Large intestine (tissue), 3 donors: ENCODE measurements at regions not wholly inside any gene's neighbourhood (a gene's known extent, or its start where the extent isn't known, plus 50 kb on each side); places are given as distances from the start of the nearest gene placed in this dataset.
A peak's percentile ranks its signal among the peaks of the same experiment; 100 is the strongest.
"Not testable (repeated sequence)": the region's sequence is repeated elsewhere in the genome, so short reads cannot be mapped to it uniquely, and the experiment has no call there.

Experiments
- DNase-seq, 2 donors: peaks; one replicate each; pipeline versions ENCODE4 v3.0.0 to v3.0.0-alpha.2; 2013
- H3K27ac ChIP-seq: one replicate; pipeline ENCODE4 v1.5.1; 2013; ENCODE audit warnings: low read length
- H3K27me3 ChIP-seq: 2 replicates; pipeline ENCODE4 v1.6.1; 2013; ENCODE audit warnings: low read length; ENCODE audit not compliant: control insufficient read depth, insufficient read depth
- H3K36me3 ChIP-seq: 2 replicates; pipeline ENCODE4 v1.6.1; 2013; ENCODE audit warnings: low read length; ENCODE audit not compliant: control insufficient read depth, insufficient read depth
- H3K4me1 ChIP-seq: one replicate; pipeline ENCODE4 v1.6.1; 2013; ENCODE audit warnings: low read length; ENCODE audit not compliant: control insufficient read depth, insufficient read depth
- H3K4me3 ChIP-seq: one replicate; pipeline ENCODE4 v1.5.1; 2013; ENCODE audit warnings: low read length
- H3K9me3 ChIP-seq: one replicate; pipeline ENCODE4 v1.6.1; 2013; ENCODE audit warnings: mild to moderate bottlenecking, low read depth, low read length, moderate library complexity; ENCODE audit not compliant: control insufficient read depth
- WGBS: methylation state at CpG from one replicate; pipeline ENCODE4 v1.1.5; 2013; ENCODE audit warnings: low lambda C conversion rate; ENCODE audit not compliant: insufficient coverage; 5-methylcytosine and 5-hydroxymethylcytosine counted together

- no CpG with 5 or more reads among the region's 7 CpGs for WGBS
Observed at GRCh38 chr2:205865905-205866441, 183.7 kb downstream of the NRP2 start.

GRCh38 chr2:205865056-205865455 is 182.8 kb downstream of the NRP2 start:
- Histone ChIP-seq H3K4me3 (no peak overlapping the region), H3K27ac (no peak overlapping the region), H3K9me3 (no peaks in the 10 kb centered on the region), H3K4me1 (no peaks in the 10 kb centered on the region), H3K36me3 (no peaks in the 10 kb centered on the region), H3K27me3 (no peaks in the 10 kb centered on the region)
- no CpG with 5 or more reads among the region's 3 CpGs for WGBS
- DNase-seq = no peak

More at GRCh38 chr2:205865905-205866441, 183.7 kb downstream of the NRP2 start:
- Histone ChIP-seq H3K4me1 (no peaks in the 10 kb centered on the region), H3K27me3 (no peaks in the 10 kb centered on the region), H3K36me3 (no peaks in the 10 kb centered on the region), H3K4me3 (no peak overlapping the region), H3K9me3 (no peaks in the 10 kb centered on the region), H3K27ac (no peak overlapping the region)
- DNase-seq = no peak

- no peak for DNase-seq
- Histone ChIP-seq H3K4me1 (no peaks in the 10 kb centered on the region), H3K36me3 (no peaks in the 10 kb centered on the region), H3K27me3 (no peaks in the 10 kb centered on the region), H3K9me3 (no peaks in the 10 kb centered on the region), H3K27ac (no peak overlapping the region), H3K4me3 (no peak overlapping the region)
- no CpG with 5 or more reads among the region's 1 CpG for WGBS
Observed at GRCh38 chr2:205864491-205864890, 182.2 kb downstream of the NRP2 start.

- not testable (repeated sequence) for H3K36me3 ChIP-seq, H3K27me3 ChIP-seq, H3K27ac ChIP-seq, H3K4me1 ChIP-seq, H3K4me3 ChIP-seq, H3K9me3 ChIP-seq, DNase-seq
- WGBS = no CpG with 5 or more reads among the region's 4 CpGs
Observed at GRCh38 chr2:205862761-205863160, 180.5 kb downstream of the NRP2 start.

- no peak for DNase-seq
- Histone ChIP-seq H3K36me3 (no peaks in the 10 kb centered on the region), H3K27me3 (no peaks in the 10 kb centered on the region), H3K4me3 (no peak overlapping the region), H3K9me3 (no peaks in the 10 kb centered on the region), H3K4me1 (no peaks in the 10 kb centered on the region), H3K27ac (no peak overlapping the region)
- WGBS = 100% methylated on average over 1 of the region's 7 CpGs
Observed at GRCh38 chr2:205860885-205861284, 178.6 kb downstream of the NRP2 start.

- no peaks in the 10 kb centered on the region for H3K9me3 ChIP-seq
- no peaks in the 10 kb centered on the region for H3K4me1 ChIP-seq
- no peak overlapping the region for H3K4me3 ChIP-seq
- no peak overlapping the region for H3K27ac ChIP-seq
- DNase-seq = no peak
- H3K36me3 ChIP-seq = no peaks in the 10 kb centered on the region
- H3K27me3 ChIP-seq = no peaks in the 10 kb centered on the region
- WGBS = no CpG with 5 or more reads among the region's 9 CpGs
Observed at GRCh38 chr2:205860181-205860580, 177.9 kb downstream of the NRP2 start.

- Histone ChIP-seq H3K36me3 (no peaks in the 10 kb centered on the region), H3K9me3 (no peaks in the 10 kb centered on the region), H3K4me1 (no peaks in the 10 kb centered on the region), H3K27me3 (no peaks in the 10 kb centered on the region), H3K4me3 (no peak overlapping the region), H3K27ac (no peak overlapping the region)
- peak in 1 of 2 donors; percentile 29 for DNase-seq
- 92% methylated on average over 2 of the region's 16 CpGs for WGBS
Observed at GRCh38 chr2:205858881-205859441, 176.7 kb downstream of the NRP2 start.

GRCh38 chr2:205858275-205858674 is 176.0 kb downstream of the NRP2 start:
- no peak for DNase-seq
- no peaks in the 10 kb centered on the region for H3K36me3 ChIP-seq
- H3K4me3 ChIP-seq = no peak overlapping the region
- H3K27ac ChIP-seq = no peak overlapping the region
- H3K9me3 ChIP-seq = no peaks in the 10 kb centered on the region
- H3K27me3 ChIP-seq = no peaks in the 10 kb centered on the region
- no peaks in the 10 kb centered on the region for H3K4me1 ChIP-seq
- WGBS = no CpG with 5 or more reads among the region's 3 CpGs

GRCh38 chr2:205857520-205858237 is 175.4 kb downstream of the NRP2 start:
- 100% methylated on average over 2 of the region's 13 CpGs for WGBS
- Histone ChIP-seq H3K9me3 (no peaks in the 10 kb centered on the region), H3K4me1 (no peaks in the 10 kb centered on the region), H3K4me3 (no peak overlapping the region), H3K36me3 (no peaks in the 10 kb centered on the region), H3K27ac (no peak overlapping the region), H3K27me3 (no peaks in the 10 kb centered on the region)
- DNase-seq = no peak

GRCh38 chr2:205852457-205852856 is 170.2 kb downstream of the NRP2 start:
- no peaks in the 10 kb centered on the region for H3K36me3 ChIP-seq
- no peak overlapping the region for H3K4me3 ChIP-seq
- no peaks in the 10 kb centered on the region for H3K4me1 ChIP-seq
- DNase-seq = no peak
- no peaks in the 10 kb centered on the region for H3K27me3 ChIP-seq
- WGBS = no CpG with 5 or more reads among the region's 3 CpGs
- H3K9me3 ChIP-seq = no peaks in the 10 kb centered on the region
- no peak overlapping the region for H3K27ac ChIP-seq

- no peak for DNase-seq
- no peaks in the 10 kb centered on the region for H3K4me1 ChIP-seq
- no peak overlapping the region for H3K4me3 ChIP-seq
- no peaks in the 10 kb centered on the region for H3K9me3 ChIP-seq
- WGBS = 100% methylated on average over 2 of the region's 5 CpGs
- no peaks in the 10 kb centered on the region for H3K36me3 ChIP-seq
- no peaks in the 10 kb centered on the region for H3K27me3 ChIP-seq
- no peak overlapping the region for H3K27ac ChIP-seq
Observed at GRCh38 chr2:205850611-205851010, 168.3 kb downstream of the NRP2 start.
